Fibroblast of skin of left biceps (primary cell): ENCODE measurements at regions not wholly inside any gene's neighbourhood (a gene's known extent, or its start where the extent isn't known, plus 50 kb on each side); places are given as distances from the start of the nearest gene placed in this dataset.

Source experiments
- DNase-seq, 2 experiments: peaks; one replicate each; pipeline ENCODE4 v3.0.0-alpha.2; 2013; ENCODE audit warnings: low read depth in 2 of 2

DNA sequence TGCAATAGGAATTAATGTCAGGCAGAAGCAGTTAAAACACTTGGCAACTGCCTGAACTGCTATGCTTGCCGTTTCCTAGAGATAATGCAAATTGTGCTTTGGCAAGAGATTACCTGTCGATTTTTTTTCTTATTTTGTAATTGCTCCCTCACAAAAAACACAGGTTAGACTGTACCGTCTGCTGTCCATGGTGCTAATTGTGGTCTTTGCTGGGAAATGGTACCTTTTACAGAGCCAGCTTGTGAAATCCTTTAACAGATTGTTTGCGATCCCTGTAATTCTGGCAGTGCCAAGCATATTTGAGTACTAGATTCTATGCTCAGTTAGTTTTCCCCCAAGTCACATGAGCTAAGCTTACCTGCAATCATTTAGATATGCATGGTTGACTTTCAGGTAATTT is 2125.8 kb upstream of the WWC1 start:
- no peak for DNase-seq

- no peak for DNase-seq
Observed at GRCh38 chr5:166166071-166166470, 2125.4 kb upstream of the WWC1 start.

GRCh38 chr5:166172597-166172996 is 2118.8 kb upstream of the WWC1 start:
- DNase-seq, result no peak

- DNase-seq, result no peak
Observed at GRCh38 chr5:166178411-166179080, 2112.9 kb upstream of the WWC1 start.

- no peak for DNase-seq
Observed at GRCh38 chr5:166185185-166185584, 2106.3 kb upstream of the WWC1 start.

DNA sequence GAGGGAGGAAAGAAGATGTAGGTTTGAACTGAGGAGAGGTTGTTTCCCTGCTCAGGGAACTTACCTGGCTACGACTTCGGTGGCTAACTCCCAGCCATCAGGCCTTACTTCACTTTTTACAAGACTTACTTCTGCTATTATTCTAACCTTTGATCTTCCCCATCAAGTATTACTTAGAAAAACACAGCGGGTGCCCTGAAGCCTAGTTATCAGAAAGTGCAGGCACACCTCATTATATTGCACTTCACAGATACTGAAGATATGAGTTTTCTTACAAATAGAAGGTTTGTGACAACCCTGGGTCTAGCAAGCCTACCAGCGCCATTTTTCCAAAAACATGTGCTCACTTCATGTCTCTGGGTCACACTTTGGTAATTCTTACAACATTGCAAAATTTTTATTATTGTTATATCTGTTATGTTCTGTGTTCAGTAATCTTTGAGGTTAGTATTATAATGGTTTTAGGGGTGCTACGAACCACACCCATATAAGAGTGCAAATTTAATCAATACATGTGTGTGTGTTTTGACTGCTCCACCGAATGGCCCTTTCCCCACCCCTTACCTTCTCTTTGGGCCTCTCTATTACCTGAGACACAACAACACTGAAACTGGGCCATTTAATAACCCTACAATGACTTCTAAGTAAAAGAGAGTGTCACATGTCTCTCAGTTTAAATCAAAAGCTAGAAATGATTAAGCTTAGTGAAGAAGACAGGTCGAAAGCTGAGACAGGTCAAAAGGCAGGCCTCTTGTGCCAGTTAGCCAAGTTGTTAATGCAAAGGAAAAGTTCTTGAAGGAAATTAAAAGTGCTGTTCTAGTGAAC is 2102.7 kb upstream of the WWC1 start:
- DNase-seq, result no peak

GRCh38 chr5:166192696-166193095 is 2098.7 kb upstream of the WWC1 start:
- no peak for DNase-seq

DNA sequence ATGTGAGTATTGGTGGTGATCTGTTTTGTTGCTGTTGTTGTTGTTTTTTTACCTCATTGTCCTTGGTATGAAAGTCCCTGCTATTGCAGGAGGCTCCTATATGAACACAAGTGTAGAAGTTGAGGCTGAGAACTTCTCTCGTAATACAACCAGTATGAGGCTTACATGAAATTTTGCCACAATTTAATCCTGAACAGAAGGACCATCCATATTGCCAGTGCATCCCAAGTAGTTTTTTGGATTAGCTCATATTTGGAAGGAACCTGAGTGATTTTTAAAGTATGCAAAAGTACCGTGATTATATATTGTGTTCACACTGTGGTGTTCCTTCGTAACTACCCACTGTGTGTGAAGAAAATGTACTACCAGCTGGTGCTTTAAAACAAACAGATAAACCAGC is 2095.5 kb upstream of the WWC1 start:
- no peak for DNase-seq

- DNase-seq, result no peak
Observed at GRCh38 chr5:166200532-166200931, 2090.9 kb upstream of the WWC1 start.

GRCh38 chr5:166211640-166212039 is 2079.8 kb upstream of the WWC1 start:
- DNase-seq, result no peak

DNA sequence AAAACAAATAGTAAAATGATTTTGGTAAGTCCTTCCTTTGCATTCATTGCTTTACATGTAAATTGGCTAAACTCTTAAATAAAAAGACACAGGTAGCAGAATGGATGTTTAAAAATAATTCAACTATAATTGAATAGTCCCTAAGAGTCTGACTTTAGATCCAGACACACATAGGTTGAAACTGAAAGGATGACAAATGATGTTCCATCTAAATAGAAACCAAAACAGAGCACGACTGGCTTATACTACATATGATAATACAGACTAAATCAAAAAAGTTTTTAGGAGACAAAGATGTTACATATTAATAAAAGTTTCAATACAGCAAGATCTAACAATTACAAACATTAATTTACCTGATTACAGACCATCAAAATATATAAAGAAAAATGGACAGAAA is 2055.1 kb upstream of the WWC1 start:
- no peak for DNase-seq

DNA sequence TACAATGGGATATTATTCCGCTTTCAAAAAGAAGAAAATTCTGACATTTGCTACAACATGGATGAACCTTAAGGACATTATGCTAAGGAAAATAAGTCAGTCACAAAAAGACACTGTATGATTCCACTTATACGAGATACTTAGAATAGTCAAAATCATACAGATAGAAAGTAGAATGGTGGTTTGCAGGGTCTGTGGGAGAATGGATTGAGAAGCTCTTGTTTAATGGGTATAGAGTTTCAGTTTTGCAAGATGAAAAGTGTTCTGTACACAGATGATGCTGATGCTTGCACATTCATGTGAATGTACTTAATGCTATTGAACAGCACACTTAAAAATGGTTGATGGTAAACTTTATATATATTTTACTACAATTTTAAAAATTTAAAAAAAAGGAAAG is 2050.7 kb upstream of the WWC1 start:
- no peak for DNase-seq

DNA sequence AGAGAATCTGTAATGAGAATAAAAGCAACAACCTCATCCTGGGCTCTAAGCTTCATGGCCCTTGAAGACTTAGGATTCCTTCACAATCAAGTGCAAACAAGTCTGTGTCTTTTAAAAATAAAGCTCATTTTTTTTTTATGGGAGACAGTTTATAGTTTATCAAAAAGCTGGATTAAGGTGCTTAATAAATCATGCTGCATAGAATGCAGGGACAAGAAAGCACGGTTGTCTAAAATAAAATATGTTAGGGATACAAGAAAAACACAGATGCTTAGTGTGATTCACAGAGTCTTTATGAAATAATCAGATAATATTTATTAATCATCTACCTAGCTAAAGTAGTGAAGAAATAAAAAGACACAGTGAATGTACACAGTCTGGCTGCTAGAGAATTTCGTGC is 2045.9 kb upstream of the WWC1 start:
- no peak for DNase-seq

GRCh38 chr5:166251786-166252185 is 2039.7 kb upstream of the WWC1 start:
- no peak for DNase-seq

GRCh38 chr5:166257661-166258060 is 2033.8 kb upstream of the WWC1 start:
- DNase-seq, result no peak

- DNase-seq, result no peak
Observed at GRCh38 chr5:166262395-166262794, 2029.0 kb upstream of the WWC1 start.

- DNase-seq, result no peak
Observed at GRCh38 chr5:166267907-166268306, 2023.5 kb upstream of the WWC1 start.

- DNase-seq, result no peak
Observed at GRCh38 chr5:166270712-166271111, 2020.7 kb upstream of the WWC1 start.

GRCh38 chr5:166276006-166276405 is 2015.4 kb upstream of the WWC1 start:
- DNase-seq, result no peak

DNA sequence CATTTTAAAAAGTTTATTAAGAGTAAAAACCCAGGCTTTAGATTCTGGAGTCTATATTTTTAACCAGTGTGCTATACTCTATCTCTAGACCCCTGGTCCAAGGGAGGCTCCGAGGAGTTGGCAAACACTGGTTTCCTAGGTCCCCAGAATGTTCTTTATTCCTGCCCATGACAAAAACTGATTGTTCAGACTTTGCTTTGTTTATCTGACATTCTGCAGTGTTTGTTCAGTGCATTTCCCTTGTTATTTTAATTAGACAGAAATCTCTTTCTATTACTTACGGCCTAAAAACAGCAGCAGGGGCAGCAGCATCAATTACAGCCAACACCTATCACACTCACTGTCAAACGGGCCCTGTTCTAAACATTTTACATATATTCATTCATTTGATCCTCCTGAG is 2011.6 kb upstream of the WWC1 start:
- DNase-seq, result no peak

DNA sequence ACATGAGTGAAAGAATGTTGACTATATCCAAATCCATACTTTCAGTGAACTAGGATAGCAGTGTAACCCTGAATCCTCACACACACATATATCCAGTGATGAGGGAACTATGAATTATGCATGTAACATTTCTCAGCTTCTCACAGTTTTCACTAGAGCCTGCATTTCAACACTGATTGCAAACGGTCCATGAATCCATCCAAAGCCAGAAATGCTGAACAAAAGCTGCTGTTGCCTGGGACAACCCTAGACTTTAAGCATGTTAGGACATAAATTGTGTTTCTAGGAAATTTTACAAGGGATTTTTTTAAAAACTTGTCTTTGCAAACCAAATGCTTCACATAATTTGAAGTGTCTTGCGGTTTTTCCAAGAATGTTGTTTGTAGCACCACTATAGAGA is 2010.0 kb upstream of the WWC1 start:
- no peak for DNase-seq

DNA sequence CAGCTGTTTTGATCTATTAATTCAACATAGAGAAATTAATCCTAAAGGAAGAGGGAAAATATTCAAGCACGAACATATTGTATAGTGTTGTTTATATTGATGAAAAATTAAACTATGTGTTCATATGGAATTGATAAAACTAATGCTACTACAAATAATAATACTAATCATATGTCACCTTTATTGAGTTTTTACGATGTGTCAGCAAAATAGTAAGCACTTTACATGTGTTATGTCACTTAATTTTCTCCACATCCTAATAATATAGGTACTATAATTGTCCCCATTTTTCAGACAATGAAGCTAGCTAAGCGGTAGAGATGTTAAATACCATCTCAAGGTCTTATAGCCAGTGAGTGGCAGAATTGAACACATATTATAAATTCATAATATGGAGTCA is 2008.5 kb upstream of the WWC1 start:
- DNase-seq, result no peak

GRCh38 chr5:166285361-166285760 is 2006.1 kb upstream of the WWC1 start:
- DNase-seq, result no peak

GRCh38 chr5:166286832-166287231 is 2004.6 kb upstream of the WWC1 start:
- no peak for DNase-seq
